NCI-H748 (cell line): ENCODE measurements at regions not wholly inside any gene's neighbourhood (a gene's known extent, or its start where the extent isn't known, plus 50 kb on each side); places are given as distances from the start of the nearest gene placed in this dataset.
A peak's percentile ranks its signal among the peaks of the same experiment; 100 is the strongest.

Source experiments
- DNase-seq: peaks from one replicate; lab custom pipeline; 2025; ENCODE audit not compliant: unreplicated experiment; lab: John Stamatoyannopoulos, UW

- DNase-seq: no peak
Measured at GRCh38 chr6:139853302-139853992, 479.0 kb upstream of the CITED2 start.

- no peak for DNase-seq
Measured at GRCh38 chr6:139852488-139853140, 478.2 kb upstream of the CITED2 start.

GRCh38 chr6:139852067-139852466 lies 477.6 kb upstream of the CITED2 start:
- DNase-seq: no peak

GRCh38 chr6:139851206-139851605 lies 476.8 kb upstream of the CITED2 start:
- no peak for DNase-seq

DNA sequence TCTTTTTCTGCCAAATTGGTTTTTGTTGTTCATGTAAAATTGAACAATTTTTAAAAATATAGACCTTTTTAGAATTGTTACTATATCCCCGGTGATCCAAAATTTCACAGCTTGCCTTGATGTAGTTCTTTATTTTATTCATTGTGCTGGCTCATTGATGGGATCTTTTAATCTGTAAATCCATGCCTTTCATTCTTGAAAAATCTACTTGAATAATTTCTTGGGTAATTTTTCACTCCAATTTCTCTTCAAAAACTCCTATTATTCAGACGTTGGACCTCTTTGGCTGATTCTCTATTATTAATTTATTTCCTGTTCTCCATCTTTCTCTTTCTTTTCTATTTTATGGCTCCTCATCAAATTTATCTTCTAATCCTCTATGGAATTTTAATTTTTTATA lies 476.1 kb upstream of the CITED2 start:
- no peak for DNase-seq

DNA sequence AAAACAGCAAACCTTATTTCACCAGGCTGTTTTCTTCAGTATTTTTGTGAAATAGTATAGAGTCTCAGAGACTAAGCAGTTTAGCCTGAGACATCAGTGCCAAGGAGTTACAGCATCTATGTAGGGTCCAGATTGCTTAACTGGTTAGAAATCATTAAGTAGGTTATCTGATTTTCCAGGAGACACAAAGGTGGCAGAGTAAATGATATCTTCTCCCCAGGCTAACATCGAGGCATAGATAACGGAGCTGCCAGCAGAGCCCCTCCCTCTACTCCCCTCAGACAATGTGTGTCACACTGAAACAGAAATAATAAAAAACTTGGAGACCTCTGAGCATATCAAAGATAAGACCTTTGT lies 473.0 kb upstream of the CITED2 start:
- DNase-seq: peak; percentile 24

- DNase-seq: peak; percentile 78
Measured at GRCh38 chr6:139846538-139847456, 472.3 kb upstream of the CITED2 start.

DNA sequence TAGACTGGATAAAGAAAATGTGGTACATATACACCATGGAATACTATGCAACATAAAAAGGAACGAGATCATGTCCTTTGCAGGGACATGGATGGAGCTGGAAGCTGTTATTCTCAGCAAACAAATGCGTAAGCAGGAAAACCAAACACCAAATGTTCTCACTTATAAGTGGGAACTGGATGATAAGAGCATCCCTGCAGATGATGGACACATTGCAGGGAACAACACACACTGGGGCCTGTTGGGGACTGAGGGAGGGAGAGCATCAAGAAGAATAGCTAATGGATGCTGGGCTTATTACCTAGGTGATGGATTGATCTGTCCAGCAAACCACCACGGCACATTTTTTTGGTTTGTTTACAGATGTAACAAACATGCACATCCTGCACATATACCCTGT lies 470.5 kb upstream of the CITED2 start:
- DNase-seq: no peak

DNA sequence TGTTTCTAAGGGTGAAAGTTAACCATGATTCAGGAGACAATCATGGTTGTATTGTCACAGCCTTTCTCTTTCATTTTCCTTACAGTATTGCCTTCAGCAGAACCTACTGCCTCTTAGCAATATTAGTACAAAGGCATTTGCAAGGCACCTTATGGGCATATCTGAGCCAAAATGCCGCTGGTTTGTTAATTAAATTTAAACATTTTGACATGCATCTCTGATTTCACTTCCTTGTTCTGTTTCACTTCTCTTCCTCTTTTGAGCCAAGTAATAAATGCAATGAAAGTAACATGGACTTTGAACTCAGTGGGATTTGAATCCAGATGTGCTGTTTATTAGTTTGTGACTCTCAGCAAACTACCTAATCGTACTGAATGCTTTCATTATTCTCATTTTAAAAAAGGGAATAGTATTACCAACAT lies 467.4 kb upstream of the CITED2 start:
- DNase-seq: no peak

DNA sequence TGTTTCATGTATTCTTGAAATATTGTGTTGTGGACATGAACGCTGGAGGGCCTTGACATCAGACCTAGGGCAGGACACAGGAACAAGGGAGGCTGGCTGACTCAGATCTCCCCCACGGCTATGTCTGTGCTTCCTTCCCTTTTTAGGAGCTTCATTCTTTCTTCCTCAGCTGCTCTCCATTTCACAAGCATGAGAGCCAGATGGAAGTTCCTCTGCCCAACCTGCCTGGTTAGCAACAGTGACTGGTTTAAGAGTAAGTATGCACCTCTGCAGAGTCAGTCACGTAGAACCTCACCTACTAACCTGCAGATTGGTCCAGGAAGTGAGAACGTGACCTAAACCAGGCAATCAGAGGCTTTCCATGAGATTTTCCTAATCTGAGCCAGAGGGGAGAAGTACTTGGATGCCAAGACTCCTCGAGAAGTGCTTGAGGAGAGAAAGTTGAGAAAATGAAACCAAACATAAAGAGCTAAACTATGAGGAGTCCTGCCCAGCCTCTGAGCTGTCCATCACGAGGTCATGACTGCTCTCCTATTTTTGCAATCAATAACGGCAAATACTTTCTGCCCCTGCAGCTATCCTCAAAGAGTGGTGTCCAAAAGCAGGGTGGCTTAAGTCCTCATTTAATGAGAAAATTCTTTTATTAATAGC lies 465.2 kb upstream of the CITED2 start:
- DNase-seq: no peak

DNA sequence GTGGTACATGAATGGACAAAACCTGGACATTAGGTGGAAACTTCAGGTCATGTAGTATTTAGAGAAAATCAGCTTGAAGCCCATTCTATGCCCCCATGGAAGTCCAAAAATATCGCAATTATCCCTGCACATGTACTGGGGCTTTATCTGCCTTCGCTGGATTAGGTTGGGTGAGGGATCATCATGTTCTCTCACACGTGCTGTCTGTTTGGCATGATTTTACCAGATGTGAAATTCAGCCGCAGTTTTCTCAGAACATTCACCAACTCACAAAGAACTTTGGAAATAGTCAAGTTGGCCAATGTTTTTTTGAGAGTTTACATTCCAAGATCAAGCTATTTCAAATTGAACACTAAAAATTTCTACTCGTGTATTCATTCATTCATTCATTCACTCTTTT lies 459.8 kb upstream of the CITED2 start:
- DNase-seq: no peak

DNA sequence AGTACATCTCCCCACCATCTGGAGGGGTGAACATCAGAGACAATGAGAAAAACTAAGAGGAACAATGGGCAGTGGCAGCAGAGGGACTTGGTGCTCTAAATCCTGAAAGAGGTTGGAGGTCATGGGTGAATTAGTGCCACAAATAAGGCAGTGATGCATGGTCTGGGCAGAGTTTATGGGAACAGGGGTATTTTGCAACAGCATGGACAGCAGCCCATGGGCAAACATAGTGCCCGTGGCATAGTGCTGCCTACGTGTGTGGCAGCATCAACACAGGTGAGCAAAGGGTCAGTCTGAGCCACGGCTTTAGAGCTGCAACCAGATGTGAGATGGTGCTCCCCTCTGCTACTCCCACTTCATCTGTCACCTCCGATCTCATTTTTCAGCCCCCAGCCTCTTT lies 459.1 kb upstream of the CITED2 start:
- no peak for DNase-seq

DNA sequence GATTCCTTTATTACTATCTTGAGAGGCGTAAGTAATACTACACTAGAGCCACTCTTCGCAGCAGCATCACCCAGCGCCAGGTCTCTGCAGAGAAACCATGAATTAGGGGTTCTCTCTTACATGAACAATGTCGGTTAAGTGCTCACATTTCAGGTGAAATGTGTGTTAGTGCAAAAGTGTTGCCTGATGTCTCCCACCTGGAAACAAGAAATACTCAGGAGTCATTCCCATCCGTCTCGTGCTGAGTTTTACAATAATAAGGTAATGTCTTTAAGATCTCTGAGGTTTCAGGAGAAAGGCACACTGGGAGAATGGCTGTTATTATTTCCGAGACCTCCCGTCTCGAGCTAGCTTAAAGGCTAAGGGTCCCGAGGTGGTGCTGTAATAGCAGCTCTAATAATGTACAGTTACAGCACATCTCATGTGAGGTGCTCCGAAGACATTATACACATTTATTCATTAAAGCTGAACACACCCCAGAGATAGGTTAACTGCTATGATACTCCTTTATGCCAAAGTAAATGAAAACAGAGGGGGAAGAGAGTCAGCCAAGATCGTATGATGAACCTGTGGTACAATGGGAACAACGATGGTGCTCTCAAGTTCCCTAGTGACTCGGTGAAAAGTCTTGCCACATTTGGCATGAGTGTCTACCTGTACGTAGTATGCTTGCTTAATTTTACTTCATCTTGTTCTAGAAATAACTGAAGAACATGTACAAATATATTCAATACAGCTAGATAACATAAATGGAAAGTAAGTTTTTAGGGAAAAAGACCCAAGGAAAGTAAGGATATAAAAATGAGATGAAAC lies 458.3 kb upstream of the CITED2 start:
- DNase-seq: no peak

GRCh38 chr6:139829576-139829975 lies 455.1 kb upstream of the CITED2 start:
- DNase-seq: peak; percentile 66

GRCh38 chr6:139828751-139829519 lies 454.5 kb upstream of the CITED2 start:
- peak; percentile 7 for DNase-seq

GRCh38 chr6:139825935-139826374 lies 451.5 kb upstream of the CITED2 start:
- no peak for DNase-seq

DNA sequence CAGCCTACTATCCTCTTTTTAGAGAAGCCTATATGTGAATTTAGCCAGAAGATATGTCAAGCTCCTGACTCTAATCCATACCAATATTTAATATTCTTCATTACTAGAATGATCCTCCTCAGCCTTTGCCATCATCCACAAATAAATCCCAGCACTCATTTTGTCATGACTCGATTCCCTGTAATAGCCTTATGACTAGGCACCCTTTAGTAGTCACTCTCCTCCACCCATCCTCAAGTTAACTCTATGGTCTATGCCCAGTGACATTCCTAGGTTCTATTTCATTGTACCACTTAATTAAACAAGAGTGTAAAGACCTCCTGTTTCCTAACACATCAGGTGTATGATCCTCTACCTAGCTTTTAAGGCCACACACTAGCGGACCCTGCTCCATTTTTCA lies 450.4 kb upstream of the CITED2 start:
- no peak for DNase-seq

DNA sequence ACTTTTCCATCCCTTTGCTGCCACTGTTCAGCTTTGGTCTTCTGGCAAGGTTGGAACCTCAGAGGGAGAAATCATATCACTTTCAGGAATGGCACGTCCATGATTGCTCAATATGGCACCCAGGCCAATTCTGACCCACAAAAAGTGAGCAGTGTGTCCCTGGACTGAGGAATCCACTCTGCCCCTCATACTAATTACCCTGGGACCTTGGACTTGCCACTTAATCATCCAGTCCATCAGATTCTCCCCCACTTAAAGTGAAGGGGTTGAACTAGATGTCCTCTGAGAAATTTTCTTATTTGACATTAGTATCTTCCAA lies 449.3 kb upstream of the CITED2 start:
- no peak for DNase-seq

DNA sequence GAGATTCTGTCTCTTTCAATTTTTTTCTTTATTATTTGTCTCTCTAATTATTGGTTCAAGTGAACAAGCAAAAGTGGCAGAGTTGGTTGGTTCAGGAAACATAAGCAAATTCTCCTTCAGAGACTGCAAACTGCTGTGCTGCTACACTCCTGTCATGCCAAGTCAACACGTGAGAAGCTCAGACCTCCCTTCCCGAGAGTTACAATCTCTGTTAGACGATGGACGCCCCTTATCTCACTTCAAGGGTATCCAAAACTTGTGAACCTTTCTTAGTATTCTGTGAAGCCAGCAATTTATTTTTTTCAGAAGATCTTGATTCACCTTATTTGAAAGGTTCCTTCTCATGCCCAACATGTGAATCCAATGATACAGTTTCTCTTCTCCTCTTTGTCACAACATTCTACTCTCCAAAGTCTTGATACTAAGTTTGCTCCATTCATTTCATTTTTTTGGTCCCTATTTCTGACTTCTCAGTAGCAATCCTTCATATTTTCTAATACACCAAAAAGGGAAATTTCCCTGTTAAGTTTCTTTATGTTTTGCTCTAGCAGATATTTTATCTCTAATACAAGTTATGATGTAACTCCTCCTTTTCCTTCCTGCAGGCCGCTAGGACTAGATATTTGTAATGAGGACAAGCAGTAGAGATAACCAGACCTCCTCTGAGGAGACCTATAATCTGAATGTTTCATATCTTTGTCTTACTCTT lies 448.8 kb upstream of the CITED2 start:
- no peak for DNase-seq
